ENCODE measurements at regions not wholly inside any gene's neighbourhood (a gene's known extent, or its start where the extent isn't known, plus 50 kb on each side); places are given as distances from the start of the nearest gene placed in this dataset.

DNA sequence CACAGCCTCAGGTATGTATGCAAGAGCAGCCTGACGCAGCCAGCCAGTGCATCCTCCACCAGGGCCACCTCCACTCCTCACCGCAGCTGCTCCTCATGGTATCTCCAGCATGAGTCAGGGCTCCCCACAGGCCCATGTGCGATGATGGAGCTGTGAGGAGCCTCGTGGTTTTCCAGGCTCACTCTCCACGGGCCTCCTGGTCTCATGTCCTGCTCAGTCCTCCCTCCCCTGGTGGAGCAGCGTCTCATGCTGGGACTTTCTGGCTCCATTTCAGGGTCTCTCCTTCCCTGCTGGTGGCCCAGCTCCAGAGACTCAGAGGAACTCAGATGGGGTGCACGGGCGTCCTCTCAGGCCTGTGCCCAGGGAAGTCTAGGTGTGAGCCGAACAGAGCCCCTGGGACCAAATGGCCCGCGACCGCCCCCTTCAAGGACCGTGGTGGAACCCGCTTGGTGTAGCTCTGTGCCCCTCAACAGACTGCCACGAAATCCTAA is 70.4 kb downstream of the METRNL start:
- TF ChIP-seq, protein P1, sequence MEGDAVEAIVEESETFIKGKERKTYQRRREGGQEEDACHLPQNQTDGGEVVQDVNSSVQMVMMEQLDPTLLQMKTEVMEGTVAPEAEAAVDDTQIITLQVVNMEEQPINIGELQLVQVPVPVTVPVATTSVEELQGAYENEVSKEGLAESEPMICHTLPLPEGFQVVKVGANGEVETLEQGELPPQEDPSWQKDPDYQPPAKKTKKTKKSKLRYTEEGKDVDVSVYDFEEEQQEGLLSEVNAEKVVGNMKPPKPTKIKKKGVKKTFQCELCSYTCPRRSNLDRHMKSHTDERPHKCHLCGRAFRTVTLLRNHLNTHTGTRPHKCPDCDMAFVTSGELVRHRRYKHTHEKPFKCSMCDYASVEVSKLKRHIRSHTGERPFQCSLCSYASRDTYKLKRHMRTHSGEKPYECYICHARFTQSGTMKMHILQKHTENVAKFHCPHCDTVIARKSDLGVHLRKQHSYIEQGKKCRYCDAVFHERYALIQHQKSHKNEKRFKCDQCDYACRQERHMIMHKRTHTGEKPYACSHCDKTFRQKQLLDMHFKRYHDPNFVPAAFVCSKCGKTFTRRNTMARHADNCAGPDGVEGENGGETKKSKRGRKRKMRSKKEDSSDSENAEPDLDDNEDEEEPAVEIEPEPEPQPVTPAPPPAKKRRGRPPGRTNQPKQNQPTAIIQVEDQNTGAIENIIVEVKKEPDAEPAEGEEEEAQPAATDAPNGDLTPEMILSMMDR (IDR thresholded peaks at IDR 0.05; ENCODE audit: low read depth, low read length), result no peak
- no peak for TF ChIP-seq EZH2phosphoT487 (IDR thresholded peaks at IDR 0.05; ENCODE audit: low read depth)

Data from OCI-LY3 (cell line).